Fibroblast of lung (primary cell): ENCODE measurements at regions not wholly inside any gene's neighbourhood (a gene's known extent, or its start where the extent isn't known, plus 50 kb on each side); places are given as distances from the start of the nearest gene placed in this dataset.

Source experiments
- DNase-seq, 2 donors: peaks; one replicate each; pipeline versions ENCODE4 v3.0.0 to v3.0.0-alpha.2; 2010; ENCODE audit warnings: low read depth in 2 of 2
- H2AFZ ChIP-seq: 2 replicates; pipeline ENCODE4 v1.5.1; 2012; ENCODE audit warnings: low read length, control low read depth, inconsistent platforms
- H3K27ac ChIP-seq: 2 replicates; pipeline ENCODE4 v1.5.1; 2011; ENCODE audit warnings: low read length, control low read depth; ENCODE audit not compliant: insufficient read depth
- H3K27me3 ChIP-seq: 2 replicates; pipeline ENCODE4 v1.5.1; 2011; ENCODE audit warnings: mild to moderate bottlenecking, low read length; ENCODE audit not compliant: control insufficient read depth, insufficient read depth
- H3K36me3 ChIP-seq: 2 replicates; pipeline ENCODE4 v1.5.1; 2011; ENCODE audit warnings: low read length; ENCODE audit not compliant: control insufficient read depth, insufficient read depth
- H3K4me1 ChIP-seq: 2 replicates; pipeline ENCODE4 v1.5.1; 2011; ENCODE audit warnings: low read length; ENCODE audit not compliant: control insufficient read depth, insufficient read depth; ENCODE audit errors: extremely low read depth
- H3K4me2 ChIP-seq: 2 replicates; pipeline ENCODE4 v1.5.1; 2011; ENCODE audit warnings: low read length, control low read depth; ENCODE audit not compliant: insufficient read depth; ENCODE audit errors: extremely low read depth
- H3K4me3 ChIP-seq, 4 experiments: fragments of 200-600 bp in 1 of 4; sonication (generic) in 1 of 4; replicated peaks in 1 of 4; 2 replicates each; pipeline ENCODE4 v1.5.1; 2011 to 2016; ENCODE audit warnings: low read length in 4 of 4, low read depth in 3 of 4, mild to moderate bottlenecking in 3 of 4, control low read depth in 2 of 4, inconsistent platforms in 1 of 4, mixed read lengths in 1 of 4; ENCODE audit not compliant: insufficient read depth in 1 of 4; ENCODE audit errors: control extremely low read depth in 1 of 4
- H3K79me2 ChIP-seq: 2 replicates; pipeline ENCODE4 v1.5.1; 2012; ENCODE audit warnings: mild to moderate bottlenecking, low read length, inconsistent platforms; ENCODE audit not compliant: control insufficient read depth, insufficient read depth
- H3K9ac ChIP-seq: 2 replicates; pipeline ENCODE4 v1.5.1; 2011; ENCODE audit warnings: mild to moderate bottlenecking, low read length, control low read depth; ENCODE audit not compliant: insufficient read depth
- H3K9me3 ChIP-seq: 2 replicates; pipeline ENCODE4 v1.5.1; 2012; ENCODE audit warnings: low read depth, low read length; ENCODE audit not compliant: control insufficient read depth, insufficient read depth
- H4K20me1 ChIP-seq: 2 replicates; pipeline ENCODE4 v1.5.1; 2011; ENCODE audit warnings: low read length; ENCODE audit not compliant: control insufficient read depth, insufficient read depth; ENCODE audit errors: extremely low read depth
- EZH2 ChIP-seq: IDR thresholded peaks from 2 replicates; pipeline ENCODE4 v1.5.1; 2012; ENCODE audit warnings: low read length, control low read depth, mild to moderate bottlenecking; ENCODE audit errors: missing control alignments
- TF ChIP-seq, protein P1 (sequence below), 2 donors: IDR thresholded peaks in 1 of 2; conservative IDR thresholded peaks in 1 of 2; 1 replicate in 1 of 2; 2 replicates in 1 of 2; pipeline ENCODE4 v1.5.1; 2011 to 2012; ENCODE audit warnings: low read length in 2 of 2, control low read depth in 1 of 2, inconsistent platforms in 1 of 2, low read depth in 1 of 2, mild to moderate bottlenecking in 1 of 2

DNA sequence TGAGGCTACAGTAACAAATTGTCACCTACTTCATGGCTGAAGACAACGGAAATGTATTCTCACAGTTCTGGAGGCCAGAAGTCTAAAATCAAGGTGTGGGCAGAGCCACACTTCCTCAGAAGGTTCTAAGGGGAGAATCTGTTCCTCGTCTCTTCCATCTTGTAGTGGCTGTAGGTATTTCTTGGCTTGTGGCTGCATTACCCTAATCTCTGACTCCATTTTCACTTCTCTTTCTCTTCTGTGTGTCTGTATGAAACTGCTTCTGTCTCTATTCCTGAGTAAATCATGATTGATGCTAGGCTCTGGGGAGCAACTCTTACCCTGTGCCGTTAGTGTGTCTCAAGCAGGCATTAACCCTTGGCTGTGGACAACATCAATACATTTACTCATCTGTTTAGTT is 164.7 kb downstream of the SQOR start:
- Histone ChIP-seq H3K79me2 (no peaks in the 10 kb centered on the region), H3K9ac (no peak overlapping the region), H3K27ac (no peak overlapping the region), H3K4me3 (no peak overlapping the region), H3K27me3 (no peaks in the 10 kb centered on the region), H2AFZ (no peak overlapping the region), H3K4me1 (no peaks in the 10 kb centered on the region), H3K9me3 (no peaks in the 10 kb centered on the region), H3K36me3 (no peaks in the 10 kb centered on the region), H4K20me1 (no peaks in the 10 kb centered on the region), H3K4me2 (no peak overlapping the region)
- no peak for TF ChIP-seq EZH2
- TF ChIP-seq, protein P1, sequence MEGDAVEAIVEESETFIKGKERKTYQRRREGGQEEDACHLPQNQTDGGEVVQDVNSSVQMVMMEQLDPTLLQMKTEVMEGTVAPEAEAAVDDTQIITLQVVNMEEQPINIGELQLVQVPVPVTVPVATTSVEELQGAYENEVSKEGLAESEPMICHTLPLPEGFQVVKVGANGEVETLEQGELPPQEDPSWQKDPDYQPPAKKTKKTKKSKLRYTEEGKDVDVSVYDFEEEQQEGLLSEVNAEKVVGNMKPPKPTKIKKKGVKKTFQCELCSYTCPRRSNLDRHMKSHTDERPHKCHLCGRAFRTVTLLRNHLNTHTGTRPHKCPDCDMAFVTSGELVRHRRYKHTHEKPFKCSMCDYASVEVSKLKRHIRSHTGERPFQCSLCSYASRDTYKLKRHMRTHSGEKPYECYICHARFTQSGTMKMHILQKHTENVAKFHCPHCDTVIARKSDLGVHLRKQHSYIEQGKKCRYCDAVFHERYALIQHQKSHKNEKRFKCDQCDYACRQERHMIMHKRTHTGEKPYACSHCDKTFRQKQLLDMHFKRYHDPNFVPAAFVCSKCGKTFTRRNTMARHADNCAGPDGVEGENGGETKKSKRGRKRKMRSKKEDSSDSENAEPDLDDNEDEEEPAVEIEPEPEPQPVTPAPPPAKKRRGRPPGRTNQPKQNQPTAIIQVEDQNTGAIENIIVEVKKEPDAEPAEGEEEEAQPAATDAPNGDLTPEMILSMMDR (conservative IDR thresholded peaks at IDR 0.05 in 1 of 2, IDR thresholded peaks at IDR 0.05 in 1 of 2; ENCODE audit: low read depth in 1 of 2, low read length in 2 of 2) = no peak
- DNase-seq = no peak

DNA sequence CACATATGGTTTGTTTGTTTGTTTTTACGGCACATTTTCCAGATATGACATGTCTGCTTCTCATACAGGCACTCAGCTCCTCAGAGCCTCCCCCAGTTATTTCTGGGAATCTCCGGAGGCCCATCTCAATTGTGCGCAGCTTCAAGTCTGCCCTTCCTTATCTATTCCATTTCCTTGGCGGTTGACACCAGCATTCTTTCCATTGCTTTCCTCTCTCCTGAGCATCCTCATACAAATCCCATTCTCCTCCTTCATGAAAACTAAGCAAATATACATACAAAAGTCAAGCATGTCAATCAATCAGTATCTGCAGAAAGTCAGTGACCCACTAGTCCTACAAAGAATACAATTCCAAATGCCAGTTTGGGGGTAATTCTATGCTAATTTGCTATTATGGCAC is 166.7 kb downstream of the SQOR start:
- no peak overlapping the region for H2AFZ ChIP-seq
- H3K4me3 ChIP-seq = no peak overlapping the region
- TF ChIP-seq, protein P1 (conservative IDR thresholded peaks at IDR 0.05 in 1 of 2, IDR thresholded peaks at IDR 0.05 in 1 of 2; ENCODE audit: low read depth in 1 of 2, low read length in 2 of 2) = no peak
- no peak for TF ChIP-seq EZH2
- H3K79me2 ChIP-seq = no peaks in the 10 kb centered on the region
- no peak overlapping the region for H3K9ac ChIP-seq
- H3K4me1 ChIP-seq = no peaks in the 10 kb centered on the region
- H4K20me1 ChIP-seq = no peaks in the 10 kb centered on the region
- no peaks in the 10 kb centered on the region for H3K27me3 ChIP-seq
- no peaks in the 10 kb centered on the region for H3K9me3 ChIP-seq
- H3K27ac ChIP-seq = no peak overlapping the region
- no peak for DNase-seq
- H3K36me3 ChIP-seq = no peaks in the 10 kb centered on the region
- no peak overlapping the region for H3K4me2 ChIP-seq

DNA sequence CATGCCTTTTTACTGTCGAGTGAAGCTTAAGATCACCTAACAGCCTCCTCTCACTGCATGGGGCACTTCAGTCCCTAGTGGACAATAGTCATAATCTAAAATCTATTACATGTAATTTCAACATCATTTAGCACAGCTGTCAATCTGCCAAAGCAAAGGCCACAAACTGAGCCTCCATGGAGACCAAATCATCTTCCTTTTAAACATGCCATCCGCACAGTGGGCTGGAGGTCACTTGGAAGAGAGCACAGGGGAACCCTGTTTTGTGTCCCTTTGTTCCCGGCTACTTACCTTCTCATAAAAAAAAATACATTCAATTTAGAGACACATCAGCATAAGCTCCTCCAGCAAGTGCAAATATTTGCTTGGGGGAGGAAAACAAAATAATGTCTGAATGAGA is 167.3 kb downstream of the SQOR start:
- Histone ChIP-seq H3K9me3 (no peaks in the 10 kb centered on the region), H3K36me3 (no peaks in the 10 kb centered on the region), H3K79me2 (no peaks in the 10 kb centered on the region), H3K4me2 (no peak overlapping the region), H3K4me3 (no peak overlapping the region), H4K20me1 (no peaks in the 10 kb centered on the region), H3K4me1 (no peaks in the 10 kb centered on the region), H2AFZ (no peak overlapping the region), H3K9ac (no peak overlapping the region), H3K27ac (no peak overlapping the region), H3K27me3 (no peaks in the 10 kb centered on the region)
- TF ChIP-seq, protein P1 (conservative IDR thresholded peaks at IDR 0.05 in 1 of 2, IDR thresholded peaks at IDR 0.05 in 1 of 2; ENCODE audit: low read depth in 1 of 2, low read length in 2 of 2) = no peak
- TF ChIP-seq EZH2 = no peak
- no peak for DNase-seq
